Gastroesophageal sphincter (tissue), 3 donors: ENCODE measurements at regions not wholly inside any gene's neighbourhood (a gene's known extent, or its start where the extent isn't known, plus 50 kb on each side); places are given as distances from the start of the nearest gene placed in this dataset.

Experiments
- CTCF ChIP-seq, 4 experiments: fragments of 200-600 bp in 2 of 4; fragments of 450-650 bp in 2 of 4; sonication (generic) in 1 of 4; IDR thresholded peaks; one replicate each; pipeline ENCODE4 v1.5.1; 2017 to 2019; ENCODE audit warnings: antibody characterized with exemption in 4 of 4, mild to moderate bottlenecking in 2 of 4, moderate library complexity in 2 of 4
- POLR2A ChIP-seq, 2 donors: fragments of 450-650 bp; IDR thresholded peaks; one replicate each; pipeline ENCODE4 v1.6.1; 2017; ENCODE audit warnings: antibody characterized with exemption in 2 of 2, mild to moderate bottlenecking in 2 of 2, moderate library complexity in 1 of 2

GRCh38 chr4:108519208-108519833 is 101.1 kb upstream of the RPL34 start:
- no peak for TF ChIP-seq CTCF (IDR thresholded peaks at IDR 0.05)
- TF ChIP-seq POLR2A (IDR thresholded peaks at IDR 0.05), result no peak
